ENCODE measurements at regions not wholly inside any gene's neighbourhood (a gene's known extent, or its start where the extent isn't known, plus 50 kb on each side); places are given as distances from the start of the nearest gene placed in this dataset.

- WGBS, 2 donors, result 63 to 67% methylated on average over 2 of the region's 2 CpGs
- intact Hi-C loops (cut with DNase I), result no loop called here
- Histone ChIP-seq H3K27me3 (no peaks in the 10 kb centered on the region), H3K27ac (no peak overlapping the region), H3K36me3 (no peaks in the 10 kb centered on the region), H3K9me3 (no peaks in the 10 kb centered on the region), H3K4me1 (no peaks in the 10 kb centered on the region), H3K4me3 (no peak overlapping the region)
- TF ChIP-seq POLR2A (IDR thresholded peaks at IDR 0.05) (no peak), CTCF (IDR thresholded peaks at IDR 0.05) (no peak)
- DNase-seq, result no peak
Measured at GRCh38 chr3:104952146-104952972, 414.4 kb upstream of the ALCAM start.

- no peak for DNase-seq
- intact Hi-C loops (cut with DNase I), result no loop called here
Measured at GRCh38 chr3:104956620-104957345, 409.9 kb upstream of the ALCAM start.

GRCh38 chr3:104960579-104960978, 406.1 kb upstream of the ALCAM start:
- no peak overlapping the region for H3K4me3 ChIP-seq
- no peak overlapping the region for H3K27ac ChIP-seq
- TF ChIP-seq POLR2A (IDR thresholded peaks at IDR 0.05) (no peak), CTCF (IDR thresholded peaks at IDR 0.05) (no peak)
- H3K27me3 ChIP-seq, result no peaks in the 10 kb centered on the region
- intact Hi-C loops (cut with DNase I), result no loop called here
- 50 to 53% methylated on average over 2 of the region's 2 CpGs for WGBS, 2 donors
- H3K9me3 ChIP-seq, result no peaks in the 10 kb centered on the region
- no peaks in the 10 kb centered on the region for H3K36me3 ChIP-seq
- H3K4me1 ChIP-seq, result no peaks in the 10 kb centered on the region
- DNase-seq, result no peak

More at GRCh38 chr3:104956620-104957345, 409.9 kb upstream of the ALCAM start:
- no peaks in the 10 kb centered on the region for H3K36me3 ChIP-seq
- no peaks in the 10 kb centered on the region for H3K4me1 ChIP-seq
- no peak overlapping the region for H3K4me3 ChIP-seq
- H3K27me3 ChIP-seq, result no peaks in the 10 kb centered on the region
- H3K27ac ChIP-seq, result no peak overlapping the region
- 94% methylated on average over 12 to 14 of the region's 25 CpGs for WGBS, 2 donors
- TF ChIP-seq CTCF (IDR thresholded peaks at IDR 0.05) (no peak), POLR2A (IDR thresholded peaks at IDR 0.05) (no peak)
- H3K9me3 ChIP-seq, result no peaks in the 10 kb centered on the region

- DNase-seq, result no peak
- TF ChIP-seq POLR2A (IDR thresholded peaks at IDR 0.05), result no peak
- TF ChIP-seq CTCF (IDR thresholded peaks at IDR 0.05), result no peak
- H3K4me3 ChIP-seq, result no peak overlapping the region
- H3K4me1 ChIP-seq, result no peaks in the 10 kb centered on the region
- no peaks in the 10 kb centered on the region for H3K36me3 ChIP-seq
- intact Hi-C loops (cut with DNase I), result no loop called here
- no peak overlapping the region for H3K27ac ChIP-seq
- 0 to 14% methylated on average over 1 of the region's 1 CpG for WGBS, 2 donors
- H3K27me3 ChIP-seq, result no peaks in the 10 kb centered on the region
- no peaks in the 10 kb centered on the region for H3K9me3 ChIP-seq
Measured at GRCh38 chr3:104961851-104962250, 404.9 kb upstream of the ALCAM start.

GRCh38 chr3:104974316-104974715, 392.4 kb upstream of the ALCAM start:
- Histone ChIP-seq H3K9me3 (no peaks in the 10 kb centered on the region), H3K36me3 (no peaks in the 10 kb centered on the region), H3K27me3 (no peaks in the 10 kb centered on the region), H3K27ac (no peak overlapping the region), H3K4me3 (no peak overlapping the region), H3K4me1 (no peaks in the 10 kb centered on the region)
- TF ChIP-seq CTCF (IDR thresholded peaks at IDR 0.05) (no peak), POLR2A (IDR thresholded peaks at IDR 0.05) (no peak)
- intact Hi-C loops (cut with DNase I), result no loop called here
- WGBS, 2 donors, result 53 to 66% methylated on average over 5 of the region's 5 CpGs
- no peak for DNase-seq
